ENCODE measurements at regions not wholly inside any gene's neighbourhood (a gene's known extent, or its start where the extent isn't known, plus 50 kb on each side); places are given as distances from the start of the nearest gene placed in this dataset.

- no peak overlapping the region for H3K4me3 ChIP-seq
- WGBS, result 41% methylated on average over 3 of the region's 3 CpGs
- H3K27ac ChIP-seq, result no peak overlapping the region
- TF ChIP-seq CTCF (IDR thresholded peaks at IDR 0.05) (no peak), POLR2AphosphoS5 (IDR thresholded peaks at IDR 0.05) (no peak), EP300 (IDR thresholded peaks at IDR 0.05) (no peak), POLR2A (IDR thresholded peaks at IDR 0.05) (no peak)
- H3K36me3 ChIP-seq, result no peaks in the 10 kb centered on the region
- no peak for DNase-seq (ENCODE audit: low spot score in 2 of 2)
- H3K4me1 ChIP-seq, result no peaks in the 10 kb centered on the region
- H3K27me3 ChIP-seq, result no peaks in the 10 kb centered on the region
- H3K9me3 ChIP-seq, result no peaks in the 10 kb centered on the region
These were observed 287.4 kb upstream of the AGA start for GRCh38 chr4:177729681-177730080.

DNA sequence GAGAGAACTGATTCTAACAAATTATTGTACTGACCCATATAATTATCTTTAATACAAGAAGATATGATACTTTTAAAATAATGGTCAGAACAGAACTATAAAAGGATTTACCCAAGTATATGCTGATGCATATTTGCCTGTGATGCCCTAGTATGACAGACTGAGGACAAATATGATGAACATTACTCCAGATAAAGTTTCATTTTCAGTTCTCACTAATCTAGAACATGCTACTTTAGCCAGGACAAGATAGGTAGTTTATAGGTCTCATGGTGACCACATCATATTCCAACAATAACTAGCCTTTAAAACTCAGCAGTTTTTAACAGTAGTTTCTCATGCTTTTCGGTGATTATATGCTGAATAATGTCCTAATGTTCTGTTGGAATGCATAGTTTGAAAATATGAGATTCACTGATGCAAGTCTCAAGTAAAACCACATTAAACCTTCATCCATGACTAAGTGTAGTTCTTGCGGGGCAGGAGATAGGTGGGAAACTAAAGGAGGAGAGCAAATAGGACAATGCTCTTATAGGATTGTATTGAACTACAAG, 295.2 kb upstream of the AGA start:
- H3K4me1 ChIP-seq, result no peaks in the 10 kb centered on the region
- no peak for TF ChIP-seq POLR2AphosphoS5 (IDR thresholded peaks at IDR 0.05)
- TF ChIP-seq POLR2A (IDR thresholded peaks at IDR 0.05), result no peak
- no peak for DNase-seq (ENCODE audit: low spot score in 2 of 2)
- H3K36me3 ChIP-seq, result no peaks in the 10 kb centered on the region
- no peak overlapping the region for H3K4me3 ChIP-seq
- 83% methylated on average over 2 of the region's 2 CpGs for WGBS
- no peaks in the 10 kb centered on the region for H3K27me3 ChIP-seq
- no peaks in the 10 kb centered on the region for H3K9me3 ChIP-seq
- no peak overlapping the region for H3K27ac ChIP-seq

GRCh38 chr4:177740563-177740962, 298.3 kb upstream of the AGA start:
- 60% methylated on average over 1 of the region's 1 CpG for WGBS

GRCh38 chr4:177759729-177760128, 317.5 kb upstream of the AGA start:
- no peak for TF ChIP-seq POLR2A (IDR thresholded peaks at IDR 0.05)
- TF ChIP-seq CTCF (IDR thresholded peaks at IDR 0.05), result no peak
- TF ChIP-seq EP300 (IDR thresholded peaks at IDR 0.05), result no peak
- no peak for TF ChIP-seq POLR2AphosphoS5 (IDR thresholded peaks at IDR 0.05)
- WGBS, result 52% methylated on average over 3 of the region's 3 CpGs

More at GRCh38 chr4:177740563-177740962, 298.3 kb upstream of the AGA start:
- no peak overlapping the region for H3K4me3 ChIP-seq
- H3K9me3 ChIP-seq, result no peaks in the 10 kb centered on the region
- H3K4me1 ChIP-seq, result no peaks in the 10 kb centered on the region
- no peak for TF ChIP-seq CTCF (IDR thresholded peaks at IDR 0.05)
- no peak for TF ChIP-seq EP300 (IDR thresholded peaks at IDR 0.05)
- no peak for TF ChIP-seq POLR2A (IDR thresholded peaks at IDR 0.05)
- TF ChIP-seq POLR2AphosphoS5 (IDR thresholded peaks at IDR 0.05), result no peak
- H3K36me3 ChIP-seq, result no peaks in the 10 kb centered on the region
- no peak overlapping the region for H3K27ac ChIP-seq
- no peaks in the 10 kb centered on the region for H3K27me3 ChIP-seq
- no peak for DNase-seq (ENCODE audit: low spot score in 2 of 2)

DNA sequence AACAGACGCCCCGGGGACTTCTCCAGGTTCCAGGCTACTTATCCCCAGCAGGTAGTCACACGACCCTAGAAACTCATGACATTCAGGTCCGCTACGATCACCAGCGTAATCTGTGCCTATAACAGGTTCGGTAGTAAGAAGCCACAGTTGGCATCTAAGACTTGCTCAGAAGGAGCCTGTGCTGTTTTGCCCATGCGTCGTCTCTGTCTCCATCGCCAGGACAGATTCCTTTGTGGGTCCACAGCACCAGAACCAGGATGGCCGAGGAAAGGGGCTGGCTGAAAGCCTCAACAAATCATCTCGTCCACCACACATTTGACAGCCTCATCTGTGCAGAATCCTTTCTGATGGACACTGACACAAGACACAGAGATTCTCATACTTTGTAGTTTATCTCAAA, 319.5 kb upstream of the AGA start:
- no peak overlapping the region for H3K27ac ChIP-seq
- TF ChIP-seq POLR2A (IDR thresholded peaks at IDR 0.05) (no peak), EP300 (IDR thresholded peaks at IDR 0.05) (no peak), CTCF (IDR thresholded peaks at IDR 0.05) (no peak), POLR2AphosphoS5 (IDR thresholded peaks at IDR 0.05) (no peak)
- H3K4me1 ChIP-seq, result no peaks in the 10 kb centered on the region
- 94% methylated on average over 12 of the region's 12 CpGs for WGBS
- H3K27me3 ChIP-seq, result no peaks in the 10 kb centered on the region
- no peak for DNase-seq (ENCODE audit: low spot score in 2 of 2)
- H3K4me3 ChIP-seq, result no peak overlapping the region
- no peaks in the 10 kb centered on the region for H3K9me3 ChIP-seq
- H3K36me3 ChIP-seq, result no peaks in the 10 kb centered on the region

More at GRCh38 chr4:177759729-177760128, 317.5 kb upstream of the AGA start:
- Histone ChIP-seq H3K27me3 (no peaks in the 10 kb centered on the region), H3K36me3 (no peaks in the 10 kb centered on the region), H3K4me1 (no peaks in the 10 kb centered on the region), H3K27ac (no peak overlapping the region), H3K4me3 (no peak overlapping the region), H3K9me3 (no peaks in the 10 kb centered on the region)
- no peak for DNase-seq (ENCODE audit: low spot score in 2 of 2)

GRCh38 chr4:177769155-177769554, 326.9 kb upstream of the AGA start:
- Histone ChIP-seq H3K27me3 (no peaks in the 10 kb centered on the region), H3K27ac (no peak overlapping the region), H3K36me3 (no peaks in the 10 kb centered on the region), H3K4me3 (no peak overlapping the region), H3K4me1 (no peaks in the 10 kb centered on the region), H3K9me3 (no peaks in the 10 kb centered on the region)
- 76% methylated on average over 4 of the region's 4 CpGs for WGBS
- no peak for DNase-seq (ENCODE audit: low spot score in 2 of 2)
- TF ChIP-seq POLR2A (IDR thresholded peaks at IDR 0.05) (no peak), CTCF (IDR thresholded peaks at IDR 0.05) (no peak), EP300 (IDR thresholded peaks at IDR 0.05) (no peak), POLR2AphosphoS5 (IDR thresholded peaks at IDR 0.05) (no peak)
